Liver (tissue), 8 donors: ENCODE measurements at regions not wholly inside any gene's neighbourhood (a gene's known extent, or its start where the extent isn't known, plus 50 kb on each side); places are given as distances from the start of the nearest gene placed in this dataset.

ENCODE experiments used
- DNase-seq: peaks from one replicate; pipeline ENCODE4 v3.0.0-alpha.2; 2017; ENCODE audit warnings: low spot score
- H3K27ac ChIP-seq, 2 donors: one replicate each; pipeline ENCODE4 v1.7.0; 2013; ENCODE audit warnings: inconsistent platforms in 2 of 2, low read length in 2 of 2, control low read depth in 1 of 2, low read depth in 1 of 2, mild to moderate bottlenecking in 1 of 2
- H3K27me3 ChIP-seq, 4 donors: one replicate each; pipeline versions ENCODE4 v1.6.1 to v1.7.0; 2013; ENCODE audit warnings: low read length in 3 of 4, inconsistent platforms in 1 of 4, mild to moderate bottlenecking in 1 of 4, moderate library complexity in 1 of 4; ENCODE audit not compliant: control insufficient read depth in 4 of 4, insufficient read depth in 4 of 4
- H3K36me3 ChIP-seq, 4 donors: one replicate each; pipeline versions ENCODE4 v1.6.1 to v1.7.0; 2013; ENCODE audit warnings: low read length in 3 of 4, mild to moderate bottlenecking in 3 of 4, low read depth in 1 of 4, moderate library complexity in 1 of 4; ENCODE audit not compliant: control insufficient read depth in 4 of 4, insufficient read depth in 3 of 4
- H3K4me1 ChIP-seq, 4 donors: one replicate each; pipeline versions ENCODE4 v1.6.1 to v1.7.0; 2013; ENCODE audit warnings: low read length in 3 of 4, mild to moderate bottlenecking in 3 of 4, moderate library complexity in 1 of 4; ENCODE audit not compliant: control insufficient read depth in 4 of 4, insufficient read depth in 4 of 4
- H3K4me3 ChIP-seq, 3 donors: one replicate each; pipeline versions ENCODE4 v1.6.1 to v1.7.0; 2013; ENCODE audit warnings: low read length in 3 of 3, control low read depth in 1 of 3, low read depth in 1 of 3, mild to moderate bottlenecking in 1 of 3
- H3K9ac ChIP-seq, 2 donors: one replicate each; pipeline ENCODE4 v1.7.0; 2013; ENCODE audit warnings: low read length in 2 of 2, mild to moderate bottlenecking in 2 of 2, moderate library complexity in 2 of 2, control low read depth in 1 of 2, low read depth in 1 of 2
- H3K9me3 ChIP-seq, 4 donors: one replicate each; pipeline versions ENCODE4 v1.6.1 to v1.7.0; 2013; ENCODE audit warnings: low read length in 3 of 4; ENCODE audit not compliant: control insufficient read depth in 4 of 4
- ATF3 ChIP-seq: IDR thresholded peaks from 2 replicates; pipeline ENCODE4 v1.6.1; 2016; ENCODE audit warnings: antibody characterized with exemption
- EGR1 ChIP-seq, 2 donors: IDR thresholded peaks; 2 replicates each; pipeline ENCODE4 v1.6.1; 2016 to 2018; ENCODE audit warnings: antibody characterized with exemption in 2 of 2, low read depth in 2 of 2
- FOXA1 ChIP-seq: IDR thresholded peaks from 2 replicates; pipeline ENCODE4 v1.6.1; 2016; ENCODE audit warnings: antibody characterized with exemption
- FOXA2 ChIP-seq: IDR thresholded peaks from 2 replicates; pipeline ENCODE4 v1.6.1; 2016; ENCODE audit warnings: antibody characterized with exemption
- HNF4A ChIP-seq, 2 donors: conservative IDR thresholded peaks; 2 replicates each; pipeline ENCODE4 v1.6.1; 2016; ENCODE audit warnings: antibody characterized with exemption in 2 of 2, mild to moderate bottlenecking in 2 of 2
- HNF4G ChIP-seq: IDR thresholded peaks from 2 replicates; pipeline ENCODE4 v1.6.1; 2016; ENCODE audit warnings: antibody characterized with exemption
- NR2F2 ChIP-seq: IDR thresholded peaks from 2 replicates; pipeline ENCODE4 v1.6.1; 2016; ENCODE audit warnings: antibody characterized with exemption
- RAD21 ChIP-seq, 2 donors: IDR thresholded peaks; 2 replicates each; pipeline ENCODE4 v1.6.1; 2016; ENCODE audit warnings: antibody characterized with exemption in 2 of 2, mild to moderate bottlenecking in 2 of 2
- RXRA ChIP-seq, 2 donors: IDR thresholded peaks; 2 replicates each; pipeline ENCODE4 v1.6.1; 2017 to 2018; ENCODE audit warnings: antibody characterized with exemption in 2 of 2, mild to moderate bottlenecking in 1 of 2
- SP1 ChIP-seq: IDR thresholded peaks from 2 replicates; pipeline ENCODE4 v1.6.1; 2018; ENCODE audit warnings: antibody characterized with exemption, mild to moderate bottlenecking
- TAF1 ChIP-seq: conservative IDR thresholded peaks from 2 replicates; pipeline ENCODE4 v1.6.1; 2016; ENCODE audit warnings: antibody characterized with exemption, mild to moderate bottlenecking
- WGBS: extraction: QIAGEN DNeasy Blood & Tissue Kit; methylation state at CpG from one replicate; pipeline ENCODE4 v1.1.7; 2013; 5-methylcytosine and 5-hydroxymethylcytosine counted together
- TF ChIP-seq, protein P1 (sequence below): fragments of 150-350 bp; IDR thresholded peaks from 2 replicates; pipeline ENCODE4 v1.5.1; 2017; ENCODE audit warnings: improper control_type of control experiment, low read depth, low read length; ENCODE audit not compliant: missing input control
- TF ChIP-seq, protein P2 (sequence below): IDR thresholded peaks from 2 replicates; pipeline ENCODE4 v1.6.1; 2016; ENCODE audit warnings: antibody characterized with exemption
- TF ChIP-seq, protein P3 (sequence below): IDR thresholded peaks from 2 replicates; pipeline ENCODE4 v1.6.1; 2016; ENCODE audit warnings: antibody characterized with exemption
- donor health status: healthy.
- donor health status: healthy.
- donor health status: healthy.
- donor health status: healthy.
- donor health status: healthy.

DNA sequence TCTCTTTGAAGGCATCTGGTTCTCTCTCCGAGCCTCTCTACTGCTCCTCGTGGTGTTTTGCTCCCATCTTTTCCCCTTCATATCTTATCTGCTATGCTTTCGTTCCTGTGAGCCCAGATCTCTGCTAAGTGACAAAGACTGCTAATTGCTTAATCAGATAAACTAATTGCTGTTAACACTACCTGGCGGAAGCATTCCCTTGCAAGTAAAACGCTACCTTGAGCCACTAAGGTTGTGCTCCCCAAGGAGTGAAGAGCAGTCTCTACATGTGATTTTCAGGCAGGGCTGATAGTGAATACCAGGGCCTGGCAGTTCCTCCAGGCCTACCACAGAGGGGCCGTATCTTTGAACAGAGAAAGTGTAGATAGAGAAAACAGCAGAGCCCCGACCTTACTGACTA is 244.0 kb upstream of the GATB start:
- no peak for TF ChIP-seq FOXA2
- no peak overlapping the region for H3K4me3 ChIP-seq
- no peaks in the 10 kb centered on the region for H3K9me3 ChIP-seq
- H3K27ac ChIP-seq, result no peak overlapping the region
- H3K4me1 ChIP-seq, result no peaks in the 10 kb centered on the region
- H3K9ac ChIP-seq, result no peak overlapping the region
- no peaks in the 10 kb centered on the region for H3K27me3 ChIP-seq
- no peaks in the 10 kb centered on the region for H3K36me3 ChIP-seq
- WGBS, result 43% methylated on average over 7 of the region's 7 CpGs
- no peak for DNase-seq

- TF ChIP-seq, protein P1, sequence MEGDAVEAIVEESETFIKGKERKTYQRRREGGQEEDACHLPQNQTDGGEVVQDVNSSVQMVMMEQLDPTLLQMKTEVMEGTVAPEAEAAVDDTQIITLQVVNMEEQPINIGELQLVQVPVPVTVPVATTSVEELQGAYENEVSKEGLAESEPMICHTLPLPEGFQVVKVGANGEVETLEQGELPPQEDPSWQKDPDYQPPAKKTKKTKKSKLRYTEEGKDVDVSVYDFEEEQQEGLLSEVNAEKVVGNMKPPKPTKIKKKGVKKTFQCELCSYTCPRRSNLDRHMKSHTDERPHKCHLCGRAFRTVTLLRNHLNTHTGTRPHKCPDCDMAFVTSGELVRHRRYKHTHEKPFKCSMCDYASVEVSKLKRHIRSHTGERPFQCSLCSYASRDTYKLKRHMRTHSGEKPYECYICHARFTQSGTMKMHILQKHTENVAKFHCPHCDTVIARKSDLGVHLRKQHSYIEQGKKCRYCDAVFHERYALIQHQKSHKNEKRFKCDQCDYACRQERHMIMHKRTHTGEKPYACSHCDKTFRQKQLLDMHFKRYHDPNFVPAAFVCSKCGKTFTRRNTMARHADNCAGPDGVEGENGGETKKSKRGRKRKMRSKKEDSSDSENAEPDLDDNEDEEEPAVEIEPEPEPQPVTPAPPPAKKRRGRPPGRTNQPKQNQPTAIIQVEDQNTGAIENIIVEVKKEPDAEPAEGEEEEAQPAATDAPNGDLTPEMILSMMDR, result no peak
- TF ChIP-seq SP1 (no peak), NR2F2 (no peak), HNF4G (no peak), ATF3 (no peak), HNF4A (conservative IDR thresholded peaks at IDR 0.05) (no peak), FOXA2 (no peak), TAF1 (no peak)
- H3K27me3 ChIP-seq, result no peaks in the 10 kb centered on the region
- no peak overlapping the region for H3K4me3 ChIP-seq
- H3K9ac ChIP-seq, result no peak overlapping the region
- DNase-seq, result no peak
- H3K4me1 ChIP-seq, result no peaks in the 10 kb centered on the region
- no peaks in the 10 kb centered on the region for H3K36me3 ChIP-seq
- H3K27ac ChIP-seq, result no peak overlapping the region
- no peaks in the 10 kb centered on the region for H3K9me3 ChIP-seq
These were observed 239.7 kb upstream of the GATB start for GRCh38 chr4:152000518-152000917.

- Histone ChIP-seq H3K9ac (no peak overlapping the region), H3K27ac (no peak overlapping the region), H3K9me3 (no peaks in the 10 kb centered on the region), H3K4me3 (no peak overlapping the region), H3K27me3 (no peaks in the 10 kb centered on the region), H3K4me1 (peaks cover 0 to under 1% (median under 1%) of the 10 kb centered on the region in 4 donors), H3K36me3 (no peaks in the 10 kb centered on the region)
- DNase-seq, result no peak
- 86% methylated on average over 9 of the region's 9 CpGs for WGBS
- TF ChIP-seq, protein P2, sequence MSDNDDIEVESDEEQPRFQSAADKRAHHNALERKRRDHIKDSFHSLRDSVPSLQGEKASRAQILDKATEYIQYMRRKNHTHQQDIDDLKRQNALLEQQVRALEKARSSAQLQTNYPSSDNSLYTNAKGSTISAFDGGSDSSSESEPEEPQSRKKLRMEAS, result no peak
- TF ChIP-seq HNF4G, result no peak
- TF ChIP-seq SP1, result no peak
These were observed 237.9 kb upstream of the GATB start for GRCh38 chr4:151998723-151999122.

DNA sequence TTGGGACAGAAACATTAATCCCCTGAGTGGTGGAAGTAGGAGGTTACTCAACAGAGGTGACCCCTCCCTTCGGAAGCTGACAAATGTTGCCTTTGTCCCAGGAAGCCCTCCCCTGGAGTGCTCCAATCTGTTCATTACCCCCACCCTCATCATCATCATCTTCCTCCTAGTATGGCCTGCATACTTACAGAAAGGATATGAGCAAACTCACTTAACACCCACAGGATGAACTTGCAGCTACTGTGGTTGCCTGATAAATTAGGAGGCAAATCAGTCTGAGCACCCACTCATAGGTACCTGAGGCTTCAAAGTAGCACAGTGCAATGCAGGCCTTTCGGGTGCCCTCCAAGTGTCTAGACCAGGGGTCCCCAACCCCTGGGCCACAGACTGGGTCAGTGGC is 236.7 kb upstream of the GATB start:
- H3K27ac ChIP-seq, result no peak overlapping the region
- no peaks in the 10 kb centered on the region for H3K9me3 ChIP-seq
- H3K36me3 ChIP-seq, result no peaks in the 10 kb centered on the region
- DNase-seq, result no peak
- TF ChIP-seq RAD21 (IDR thresholded peaks at IDR 0.05) (no peak), RXRA (IDR thresholded peaks at IDR 0.05) (no peak), HNF4A (conservative IDR thresholded peaks at IDR 0.05) (no peak), FOXA1 (no peak), EGR1 (IDR thresholded peaks at IDR 0.05; ENCODE audit: low read depth in 2 of 2) (no peak)
- TF ChIP-seq, protein P2, result no peak
- TF ChIP-seq, protein P3, sequence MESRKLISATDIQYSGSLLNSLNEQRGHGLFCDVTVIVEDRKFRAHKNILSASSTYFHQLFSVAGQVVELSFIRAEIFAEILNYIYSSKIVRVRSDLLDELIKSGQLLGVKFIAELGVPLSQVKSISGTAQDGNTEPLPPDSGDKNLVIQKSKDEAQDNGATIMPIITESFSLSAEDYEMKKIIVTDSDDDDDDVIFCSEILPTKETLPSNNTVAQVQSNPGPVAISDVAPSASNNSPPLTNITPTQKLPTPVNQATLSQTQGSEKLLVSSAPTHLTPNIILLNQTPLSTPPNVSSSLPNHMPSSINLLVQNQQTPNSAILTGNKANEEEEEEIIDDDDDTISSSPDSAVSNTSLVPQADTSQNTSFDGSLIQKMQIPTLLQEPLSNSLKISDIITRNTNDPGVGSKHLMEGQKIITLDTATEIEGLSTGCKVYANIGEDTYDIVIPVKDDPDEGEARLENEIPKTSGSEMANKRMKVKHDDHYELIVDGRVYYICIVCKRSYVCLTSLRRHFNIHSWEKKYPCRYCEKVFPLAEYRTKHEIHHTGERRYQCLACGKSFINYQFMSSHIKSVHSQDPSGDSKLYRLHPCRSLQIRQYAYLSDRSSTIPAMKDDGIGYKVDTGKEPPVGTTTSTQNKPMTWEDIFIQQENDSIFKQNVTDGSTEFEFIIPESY, result no peak
- TF ChIP-seq, protein P1, result no peak
- peaks cover 0 to 4% (median under 1%) of the 10 kb centered on the region in 4 donors for H3K4me1 ChIP-seq
- H3K27me3 ChIP-seq, result no peaks in the 10 kb centered on the region
- H3K9ac ChIP-seq, result no peak overlapping the region
- no peak overlapping the region for H3K4me3 ChIP-seq
- WGBS, result 94% methylated on average over 2 of the region's 2 CpGs
